ENCODE measurements at regions not wholly inside any gene's neighbourhood (a gene's known extent, or its start where the extent isn't known, plus 50 kb on each side); places are given as distances from the start of the nearest gene placed in this dataset.

DNA sequence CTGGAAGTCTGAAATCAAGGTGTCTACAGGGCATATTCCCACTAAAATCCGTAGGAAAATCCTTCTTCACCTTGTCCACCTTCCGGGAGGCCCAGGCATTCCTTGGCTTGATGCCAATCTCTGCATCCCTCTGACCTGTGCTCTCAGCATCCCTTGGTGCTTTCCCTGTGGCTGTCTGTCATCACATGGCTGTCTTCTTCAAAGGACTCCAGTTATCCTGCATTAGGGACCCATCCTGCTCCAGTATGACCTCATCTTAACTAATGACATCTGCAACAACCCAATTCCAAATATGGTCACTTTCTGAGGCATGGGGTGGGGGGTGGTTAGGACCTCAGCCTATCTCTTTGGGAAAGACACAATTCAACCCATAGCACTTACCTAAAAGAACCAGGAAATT, 423.8 kb downstream of the IRS2 start:
- H3K4me2 ChIP-seq (ENCODE audit: control insufficient read depth, insufficient read depth), result no peak overlapping the region
- ATAC-seq (no peak), DNase-seq (ENCODE audit: low read depth, low spot score) (no peak), FAIRE-seq (no peak)
- RAD21 ChIA-PET (ENCODE audit: unreplicated experiment), result no interaction called here
- no TSS peak for BruUV-seq (replicated peaks)
- no peak overlapping the region for H3K4me3 ChIP-seq
- SMC1A ChIA-PET (ENCODE audit: uncharacterized antibody, unreplicated experiment), result interaction anchor here (0.6 kb wide), 1 partner anchor 532 kb away, joined by 3 read pairs; no protein-coding TSS in a partner anchor
- 0% methylated on average over 2 of the region's 2 CpGs for WGBS (ENCODE audit: insufficient coverage, insufficient replicate concordance, low lambda C conversion rate, missing lambda C conversion rate)
- no peak overlapping the region for H3K27ac ChIP-seq (ENCODE audit: control insufficient read depth, insufficient read depth)
- no peaks in the 10 kb centered on the region for H3K27me3 ChIP-seq (replicated peaks in 1 of 2; ENCODE audit: control insufficient read depth in 2 of 2, insufficient read depth in 2 of 2, low read length in 1 of 2)
- POLR2A ChIA-PET, result no interaction called here
- in situ Hi-C loops (cut with MboI), result no loop called here
- no peaks in the 10 kb centered on the region for H3K4me1 ChIP-seq (ENCODE audit: control insufficient read depth, insufficient read depth, low read length)
- no peaks in the 10 kb centered on the region for H3K36me3 ChIP-seq (ENCODE audit: control insufficient read depth in 2 of 2, insufficient read depth in 2 of 2, low read length in 1 of 2)
- no peaks in the 10 kb centered on the region for H4K20me1 ChIP-seq (ENCODE audit: control insufficient read depth, insufficient read depth)
- H3K9me3 ChIP-seq (replicated peaks; ENCODE audit: control insufficient read depth, insufficient read depth, low read length), result no peaks in the 10 kb centered on the region
- H2AFZ ChIP-seq (ENCODE audit: control insufficient read depth, low read depth, low read length), result no peak overlapping the region
- no peaks in the 10 kb centered on the region for H3K79me2 ChIP-seq (ENCODE audit: control insufficient read depth, insufficient read depth, low read length)
- TF ChIP-seq RAD21 (IDR thresholded peaks at IDR 0.05; ENCODE audit: insufficient read depth, low read depth, low read length), result no peak
- TF ChIP-seq SPI1 (IDR thresholded peaks at IDR 0.05; ENCODE audit: borderline replicate concordance, insufficient read depth, low read depth, low read length), result no peak
- TF ChIP-seq ZZZ3 (IDR thresholded peaks at IDR 0.05; ENCODE audit: control insufficient read depth, insufficient read length, low read depth), result no peak
- TF ChIP-seq NFYB (IDR thresholded peaks at IDR 0.05; ENCODE audit: insufficient read depth, low read depth, low read length), result no peak
- TF ChIP-seq SREBF1 (IDR thresholded peaks at IDR 0.05; ENCODE audit: low read length), result no peak
- TF ChIP-seq POLR2A (IDR thresholded peaks at IDR 0.05; ENCODE audit: low read depth, low read length), result no peak
- TF ChIP-seq, protein P1, sequence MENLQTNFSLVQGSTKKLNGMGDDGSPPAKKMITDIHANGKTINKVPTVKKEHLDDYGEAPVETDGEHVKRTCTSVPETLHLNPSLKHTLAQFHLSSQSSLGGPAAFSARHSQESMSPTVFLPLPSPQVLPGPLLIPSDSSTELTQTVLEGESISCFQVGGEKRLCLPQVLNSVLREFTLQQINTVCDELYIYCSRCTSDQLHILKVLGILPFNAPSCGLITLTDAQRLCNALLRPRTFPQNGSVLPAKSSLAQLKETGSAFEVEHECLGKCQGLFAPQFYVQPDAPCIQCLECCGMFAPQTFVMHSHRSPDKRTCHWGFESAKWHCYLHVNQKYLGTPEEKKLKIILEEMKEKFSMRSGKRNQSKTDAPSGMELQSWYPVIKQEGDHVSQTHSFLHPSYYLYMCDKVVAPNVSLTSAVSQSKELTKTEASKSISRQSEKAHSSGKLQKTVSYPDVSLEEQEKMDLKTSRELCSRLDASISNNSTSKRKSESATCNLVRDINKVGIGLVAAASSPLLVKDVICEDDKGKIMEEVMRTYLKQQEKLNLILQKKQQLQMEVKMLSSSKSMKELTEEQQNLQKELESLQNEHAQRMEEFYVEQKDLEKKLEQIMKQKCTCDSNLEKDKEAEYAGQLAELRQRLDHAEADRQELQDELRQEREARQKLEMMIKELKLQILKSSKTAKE (IDR thresholded peaks at IDR 0.05; ENCODE audit: low read depth, poor library complexity, severe bottlenecking), result no peak
- CTCF ChIA-PET, result no interaction called here
- intact Hi-C loops (cut with micrococcal nuclease; ENCODE audit: unreplicated experiment), result no loop called here
- no peak overlapping the region for H3K9ac ChIP-seq (ENCODE audit: control insufficient read depth, insufficient read depth, low read length)

All from GM12878 (cell line).